IPS-18c (cell line): ENCODE measurements at regions not wholly inside any gene's neighbourhood (a gene's known extent, or its start where the extent isn't known, plus 50 kb on each side); places are given as distances from the start of the nearest gene placed in this dataset.
"Not testable (repeated sequence)": the region's sequence is repeated elsewhere in the genome, so short reads cannot be mapped to it uniquely, and the experiment has no call there.

Experiments
- H3K4me3 ChIP-seq: 2 replicates; pipeline ENCODE4 v1.7.0; 2013; ENCODE audit warnings: low read depth, mild to moderate bottlenecking, low read length, moderate library complexity; ENCODE audit not compliant: insufficient read depth
- H3K9me3 ChIP-seq: one replicate; pipeline ENCODE4 v1.6.1; 2013; ENCODE audit warnings: mild to moderate bottlenecking, low read length, moderate library complexity; ENCODE audit not compliant: control insufficient read depth, insufficient read depth

GRCh38 chr5:67897431-67897830, 318.1 kb upstream of the PIK3R1 start:
- H3K4me3 ChIP-seq = no peak overlapping the region

GRCh38 chr5:67896930-67897313, 318.6 kb upstream of the PIK3R1 start:
- no peaks in the 10 kb centered on the region for H3K9me3 ChIP-seq
- H3K4me3 ChIP-seq = no peak overlapping the region

More at GRCh38 chr5:67897431-67897830, 318.1 kb upstream of the PIK3R1 start:
- H3K9me3 ChIP-seq = no peaks in the 10 kb centered on the region

GRCh38 chr5:67896311-67896929, 319.1 kb upstream of the PIK3R1 start:
- H3K4me3 ChIP-seq = no peak overlapping the region
- H3K9me3 ChIP-seq = no peaks in the 10 kb centered on the region

DNA sequence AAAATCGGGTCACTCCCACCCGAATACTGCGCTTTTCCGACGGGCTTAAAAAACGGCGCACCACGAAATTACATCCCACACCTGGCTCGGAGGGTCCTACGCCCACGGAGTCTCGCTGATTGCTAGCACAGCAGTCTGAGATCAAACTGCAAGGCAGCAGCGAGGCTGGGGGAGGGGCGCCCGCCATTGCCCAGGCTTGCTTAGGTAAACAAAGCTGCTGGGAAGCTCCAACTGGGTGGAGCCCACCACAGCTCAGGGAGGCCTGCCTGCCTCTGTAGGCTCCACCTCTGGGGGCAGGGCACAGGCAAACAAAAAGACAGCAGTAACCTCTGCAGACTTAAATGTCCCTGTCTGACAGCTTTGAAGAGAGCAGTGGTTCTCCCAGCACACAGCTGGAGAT, 325.7 kb upstream of the PIK3R1 start:
- H3K9me3 ChIP-seq, H3K4me3 ChIP-seq: not testable (repeated sequence)

DNA sequence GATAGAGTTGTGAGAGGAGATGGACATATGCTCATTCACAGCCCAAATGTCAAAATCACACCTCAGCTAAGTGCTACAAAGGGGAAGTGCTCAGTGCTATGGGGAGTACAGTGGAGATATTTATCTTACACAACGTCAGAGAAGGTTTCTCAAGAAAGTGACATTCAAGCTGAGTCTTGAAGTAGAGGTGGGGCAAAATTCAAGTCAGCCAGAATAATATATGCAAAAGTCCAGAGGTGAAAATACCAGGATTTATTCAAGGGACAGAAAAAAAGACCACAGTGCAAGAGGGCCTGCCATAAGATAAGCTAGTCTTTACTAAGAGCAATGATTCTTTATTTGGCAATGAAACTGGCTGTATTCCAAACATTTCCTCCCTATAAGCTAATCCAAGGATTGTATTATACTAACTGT, 327.8 kb upstream of the PIK3R1 start:
- Histone ChIP-seq H3K9me3 (no peaks in the 10 kb centered on the region), H3K4me3 (no peak overlapping the region)

- H3K9me3 ChIP-seq = no peaks in the 10 kb centered on the region
- H3K4me3 ChIP-seq = no peak overlapping the region
Observed at GRCh38 chr5:67886761-67887160, 328.8 kb upstream of the PIK3R1 start.

GRCh38 chr5:67880876-67881275, 334.7 kb upstream of the PIK3R1 start:
- Histone ChIP-seq H3K4me3 (no peak overlapping the region), H3K9me3 (no peaks in the 10 kb centered on the region)

GRCh38 chr5:67880511-67880805, 335.1 kb upstream of the PIK3R1 start:
- H3K4me3 ChIP-seq = no peak overlapping the region
- no peaks in the 10 kb centered on the region for H3K9me3 ChIP-seq

GRCh38 chr5:67879620-67880510, 335.7 kb upstream of the PIK3R1 start:
- Histone ChIP-seq H3K9me3 (no peaks in the 10 kb centered on the region), H3K4me3 (no peak overlapping the region)

DNA sequence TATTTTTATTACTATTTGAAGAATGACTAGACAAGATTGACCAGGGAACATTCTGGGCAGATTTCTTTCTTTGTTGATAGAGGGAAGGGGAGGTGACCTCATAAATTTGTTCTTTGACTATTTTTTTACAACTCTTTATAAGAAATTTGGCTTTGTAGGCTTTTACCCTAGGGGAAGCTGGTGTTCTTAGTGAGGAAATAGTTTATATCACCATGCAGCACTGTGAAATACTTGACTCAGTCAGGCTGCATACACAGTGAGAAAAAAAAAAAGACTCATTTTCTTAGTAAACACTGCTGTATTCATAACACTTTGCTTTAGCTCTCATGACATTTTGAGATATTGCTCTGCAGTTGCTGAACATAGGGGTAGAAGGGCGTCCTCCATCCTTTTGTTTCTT, 336.6 kb upstream of the PIK3R1 start:
- Histone ChIP-seq H3K4me3 (no peak overlapping the region), H3K9me3 (no peaks in the 10 kb centered on the region)

GRCh38 chr5:67876371-67876770, 339.2 kb upstream of the PIK3R1 start:
- no peaks in the 10 kb centered on the region for H3K9me3 ChIP-seq
- no peak overlapping the region for H3K4me3 ChIP-seq

DNA sequence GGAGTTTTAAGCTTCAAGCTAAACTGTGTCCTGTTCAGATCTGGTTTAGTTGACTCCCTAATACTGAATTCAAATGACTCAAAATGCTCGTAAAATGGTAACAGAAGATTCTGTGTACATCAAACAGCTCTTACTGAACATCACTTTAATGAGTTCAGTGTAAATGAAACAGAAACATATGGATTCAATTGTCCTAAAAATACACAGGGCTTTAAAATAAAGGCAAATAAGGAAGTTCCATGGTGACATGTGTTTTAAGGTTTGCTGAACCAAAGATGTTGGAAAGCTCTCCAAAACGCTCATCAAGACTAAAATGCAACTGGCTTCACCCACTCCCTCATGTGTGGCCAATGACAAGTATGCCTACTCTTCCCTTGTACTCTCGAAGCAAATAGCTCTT, 340.0 kb upstream of the PIK3R1 start:
- no peak overlapping the region for H3K4me3 ChIP-seq

DNA sequence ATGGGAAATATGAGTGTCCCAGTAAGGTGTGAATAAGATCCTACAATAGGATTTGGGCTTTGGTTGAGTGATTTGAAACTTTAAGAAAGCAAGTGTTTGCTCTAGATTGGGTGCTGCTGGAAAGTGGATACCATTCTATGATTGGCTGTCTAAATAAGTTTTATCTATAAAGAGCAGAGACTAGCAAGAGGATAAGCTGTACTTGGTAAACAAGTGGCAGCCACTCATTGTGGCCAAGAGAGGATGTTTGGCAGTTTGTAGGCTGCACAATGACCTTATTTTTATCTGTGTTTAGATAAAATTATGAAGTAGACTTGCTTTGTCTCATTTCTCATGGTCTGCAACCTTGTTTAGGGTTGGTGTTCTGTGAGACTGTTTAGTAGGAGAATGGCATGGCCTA, 341.6 kb upstream of the PIK3R1 start:
- H3K9me3 ChIP-seq = no peaks in the 10 kb centered on the region
- H3K4me3 ChIP-seq = no peak overlapping the region

More for the DNA sequence above, 340.0 kb upstream of the PIK3R1 start:
- no peaks in the 10 kb centered on the region for H3K9me3 ChIP-seq

DNA sequence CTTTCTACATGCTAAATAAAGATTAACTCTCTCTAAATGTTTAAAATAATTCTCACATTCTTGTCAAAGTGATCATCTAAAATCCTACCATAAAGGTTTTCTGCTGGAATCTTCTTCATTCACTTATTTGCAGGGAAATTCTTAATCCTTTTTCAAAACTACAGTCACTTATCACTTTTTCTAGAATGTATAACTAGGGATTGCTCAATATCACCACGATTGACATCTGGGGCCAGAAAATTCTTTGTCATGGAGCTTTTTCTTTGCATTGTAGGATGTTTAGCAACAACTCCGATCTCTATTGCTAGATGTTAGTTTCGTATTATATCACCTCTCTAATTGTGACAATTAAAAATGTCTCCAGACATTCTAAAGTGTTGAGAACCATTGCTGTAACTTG, 344.9 kb upstream of the PIK3R1 start:
- no peak overlapping the region for H3K4me3 ChIP-seq

GRCh38 chr5:67864335-67864734, 351.2 kb upstream of the PIK3R1 start:
- H3K4me3 ChIP-seq, H3K9me3 ChIP-seq: not testable (repeated sequence)

More for the DNA sequence above, 344.9 kb upstream of the PIK3R1 start:
- H3K9me3 ChIP-seq = no peaks in the 10 kb centered on the region

DNA sequence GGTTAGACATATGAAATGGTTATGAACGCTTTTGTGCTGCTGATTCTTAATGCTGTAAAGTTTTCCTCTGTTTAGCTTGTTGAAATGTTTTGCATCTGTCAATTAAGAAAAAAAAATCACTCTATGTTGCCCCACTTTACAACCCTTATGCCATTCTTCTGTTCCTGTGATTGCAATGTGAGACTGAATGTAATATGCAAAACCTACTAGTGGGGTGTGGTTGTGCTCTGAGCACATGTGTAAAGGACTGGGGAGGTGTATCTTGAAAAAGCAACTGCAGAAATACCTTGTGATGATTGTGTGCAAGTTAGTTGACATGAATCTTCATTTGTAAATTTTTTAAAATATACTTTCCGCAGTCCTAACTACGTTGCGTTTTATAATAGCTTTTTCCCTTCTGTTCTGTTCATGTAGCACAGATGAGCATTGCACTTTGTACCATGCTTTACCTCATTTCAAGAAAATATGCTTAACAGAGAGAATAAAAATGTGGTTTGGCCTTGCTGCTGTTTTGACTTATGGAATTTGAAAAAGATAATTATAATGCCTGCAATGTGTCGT, 357.0 kb upstream of the PIK3R1 start:
- Histone ChIP-seq H3K4me3 (no peak overlapping the region), H3K9me3 (no peaks in the 10 kb centered on the region)

- no peak overlapping the region for H3K4me3 ChIP-seq
- H3K9me3 ChIP-seq = no peaks in the 10 kb centered on the region
Observed at GRCh38 chr5:67857502-67857901, 358.1 kb upstream of the PIK3R1 start.

DNA sequence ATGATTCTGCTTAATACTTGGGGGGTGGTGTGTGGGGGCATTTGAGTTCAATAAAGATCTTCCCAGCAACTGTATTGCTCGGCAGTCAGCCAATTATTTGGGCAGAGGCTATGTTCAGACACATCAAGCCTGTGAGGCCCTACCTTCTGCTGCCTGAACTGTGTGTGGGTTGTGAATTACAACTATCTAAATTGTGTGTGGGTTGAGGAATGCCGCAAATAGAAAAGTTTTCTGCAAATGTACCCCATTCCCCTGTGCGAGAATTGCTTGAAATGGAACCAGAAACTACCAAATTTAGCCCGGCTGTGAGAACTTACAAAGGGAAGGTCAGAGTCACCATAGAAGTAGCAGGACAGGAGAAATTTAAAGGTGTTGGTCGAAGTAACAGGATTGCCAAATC, 360.0 kb upstream of the PIK3R1 start:
- H3K9me3 ChIP-seq = no peaks in the 10 kb centered on the region
- no peak overlapping the region for H3K4me3 ChIP-seq
